ENCODE measurements at regions not wholly inside any gene's neighbourhood (a gene's known extent, or its start where the extent isn't known, plus 50 kb on each side); places are given as distances from the start of the nearest gene placed in this dataset.
A peak's percentile ranks its signal among the peaks of the same experiment; 100 is the strongest.

DNA sequence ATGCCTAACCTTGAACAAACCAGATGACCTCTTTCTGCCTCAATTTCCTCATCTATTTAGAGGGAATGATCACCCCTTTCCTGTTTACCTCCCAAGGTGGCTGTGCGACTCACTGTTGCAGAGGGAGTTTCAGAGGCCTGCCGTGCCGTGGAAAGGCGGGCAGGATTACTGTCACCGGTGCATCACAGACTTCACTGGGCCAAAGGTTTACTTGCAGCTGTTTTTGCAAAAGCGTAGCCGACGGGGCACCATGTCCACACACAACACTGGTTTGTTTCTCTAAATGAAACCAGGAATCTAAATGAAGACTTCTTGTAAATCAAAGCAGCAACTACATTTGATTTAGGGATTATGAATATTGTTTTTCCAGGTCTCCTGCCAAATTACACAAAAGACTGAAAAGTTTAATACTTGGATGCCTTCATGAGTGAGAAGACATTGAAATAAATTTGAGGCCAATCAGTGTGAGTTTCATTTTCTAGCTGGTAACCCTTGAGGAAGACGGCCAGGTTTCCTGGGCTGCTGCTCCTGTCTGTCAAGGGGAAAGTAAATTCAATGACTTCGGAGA, 696.1 kb upstream of the TMEM132C start:
- no peaks in the 10 kb centered on the region for H3K36me3 Mint-ChIP-seq
- Histone ChIP-seq H4K20me1 (ENCODE audit: low read depth) (no peaks in the 10 kb centered on the region), H3K36me3 (no peaks in the 10 kb centered on the region), H3K9me3 (ENCODE audit: low read depth) (no peaks in the 10 kb centered on the region), H3K4me1 (peaks cover 11% of the 10 kb centered on the region), H3K9ac (no peak overlapping the region), H3K27ac (no peak overlapping the region), H3F3A (ENCODE audit: low read depth) (no peaks in the 10 kb centered on the region), H2AFZ (replicated peaks) (no peak overlapping the region), H3K27me3 (no peaks in the 10 kb centered on the region), H3K4me3 (no peak overlapping the region), H3K4me2 (no peak overlapping the region), H3K79me2 (ENCODE audit: low read depth) (no peaks in the 10 kb centered on the region)
- no peak for DNase-seq (ENCODE audit: low spot score)
- TF ChIP-seq, protein P1, sequence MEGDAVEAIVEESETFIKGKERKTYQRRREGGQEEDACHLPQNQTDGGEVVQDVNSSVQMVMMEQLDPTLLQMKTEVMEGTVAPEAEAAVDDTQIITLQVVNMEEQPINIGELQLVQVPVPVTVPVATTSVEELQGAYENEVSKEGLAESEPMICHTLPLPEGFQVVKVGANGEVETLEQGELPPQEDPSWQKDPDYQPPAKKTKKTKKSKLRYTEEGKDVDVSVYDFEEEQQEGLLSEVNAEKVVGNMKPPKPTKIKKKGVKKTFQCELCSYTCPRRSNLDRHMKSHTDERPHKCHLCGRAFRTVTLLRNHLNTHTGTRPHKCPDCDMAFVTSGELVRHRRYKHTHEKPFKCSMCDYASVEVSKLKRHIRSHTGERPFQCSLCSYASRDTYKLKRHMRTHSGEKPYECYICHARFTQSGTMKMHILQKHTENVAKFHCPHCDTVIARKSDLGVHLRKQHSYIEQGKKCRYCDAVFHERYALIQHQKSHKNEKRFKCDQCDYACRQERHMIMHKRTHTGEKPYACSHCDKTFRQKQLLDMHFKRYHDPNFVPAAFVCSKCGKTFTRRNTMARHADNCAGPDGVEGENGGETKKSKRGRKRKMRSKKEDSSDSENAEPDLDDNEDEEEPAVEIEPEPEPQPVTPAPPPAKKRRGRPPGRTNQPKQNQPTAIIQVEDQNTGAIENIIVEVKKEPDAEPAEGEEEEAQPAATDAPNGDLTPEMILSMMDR (IDR thresholded peaks at IDR 0.05) = no peak
- TF ChIP-seq EZH2phosphoT487 (IDR thresholded peaks at IDR 0.05) = no peak
- TF ChIP-seq EZH2 (IDR thresholded peaks at IDR 0.05) = no peak
- peak overlapping the region; percentile 50 for H3K27ac Mint-ChIP-seq
- H3K4me3 Mint-ChIP-seq = no peak overlapping the region
- H3K4me1 Mint-ChIP-seq = peaks cover 26% of the 10 kb centered on the region
- peaks cover 26% of the 10 kb centered on the region for H3K27me3 Mint-ChIP-seq (ENCODE audit: insufficient read depth, low read depth)
- H3K9me3 Mint-ChIP-seq = peaks cover 5% of the 10 kb centered on the region

DNA sequence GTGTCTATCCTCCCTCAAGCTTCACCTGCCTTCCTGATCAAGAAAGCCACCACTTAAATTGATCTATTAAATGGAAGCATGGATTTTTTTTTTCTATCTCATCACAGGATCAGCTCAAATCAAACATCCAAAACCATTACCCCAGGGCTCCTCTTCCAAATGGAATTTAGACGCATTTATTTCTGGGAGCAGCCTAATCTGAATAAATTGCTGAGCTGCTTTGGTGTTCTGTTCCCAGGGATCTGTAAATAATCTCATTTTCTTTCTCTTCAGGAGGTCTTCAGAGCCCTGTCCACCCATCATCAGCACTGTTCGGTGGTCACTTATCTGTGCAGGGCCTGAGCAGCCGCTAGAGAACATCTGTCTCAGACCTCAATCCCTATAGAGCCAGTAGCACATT, 695.4 kb upstream of the TMEM132C start:
- no peak overlapping the region for H3K4me2 ChIP-seq
- H3K4me3 ChIP-seq = no peak overlapping the region
- no peak overlapping the region for H3K27ac ChIP-seq
- no peak overlapping the region for H2AFZ ChIP-seq (replicated peaks)
- Mint-ChIP-seq H3K4me1 (peaks cover 33% of the 10 kb centered on the region), H3K27ac (peak overlapping the region; percentile 34), H3K4me3 (peak overlapping the region; percentile 14), H3K36me3 (no peaks in the 10 kb centered on the region), H3K9me3 (peaks cover 3% of the 10 kb centered on the region), H3K27me3 (ENCODE audit: insufficient read depth, low read depth) (peaks cover 25% of the 10 kb centered on the region)
- H3K9me3 ChIP-seq (ENCODE audit: low read depth) = no peaks in the 10 kb centered on the region
- no peak for TF ChIP-seq EZH2 (IDR thresholded peaks at IDR 0.05)
- TF ChIP-seq EZH2phosphoT487 (IDR thresholded peaks at IDR 0.05) = no peak
- H3K36me3 ChIP-seq = no peaks in the 10 kb centered on the region
- H3K4me1 ChIP-seq = peaks cover 17% of the 10 kb centered on the region
- H3K9ac ChIP-seq = no peak overlapping the region
- no peaks in the 10 kb centered on the region for H3F3A ChIP-seq (ENCODE audit: low read depth)
- H3K27me3 ChIP-seq = no peaks in the 10 kb centered on the region
- no peak for DNase-seq (ENCODE audit: low spot score)
- no peaks in the 10 kb centered on the region for H3K79me2 ChIP-seq (ENCODE audit: low read depth)
- H4K20me1 ChIP-seq (ENCODE audit: low read depth) = no peaks in the 10 kb centered on the region

DNA sequence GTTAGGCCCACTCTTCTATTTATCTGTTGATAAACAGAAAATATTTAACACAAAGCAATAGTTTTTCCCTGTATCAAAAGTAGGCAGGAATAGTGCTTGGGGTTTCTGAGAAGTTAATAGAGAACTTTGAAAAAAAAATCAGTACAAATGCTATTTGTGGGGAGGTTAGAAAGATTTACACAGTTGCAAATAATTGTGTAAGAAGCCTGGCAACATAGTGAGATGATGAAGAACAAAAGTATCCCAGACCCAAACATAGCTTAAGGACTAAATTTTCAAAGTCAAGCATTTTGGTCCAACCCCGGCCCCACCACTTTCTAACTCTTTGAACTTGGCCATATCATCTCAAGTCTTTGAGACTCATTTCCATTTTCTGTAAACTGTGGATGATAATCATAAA, 687.5 kb upstream of the TMEM132C start:
- Histone ChIP-seq H3K27ac (no peak overlapping the region), H3K27me3 (no peaks in the 10 kb centered on the region), H3K4me3 (no peak overlapping the region), H3K4me1 (peaks cover 12% of the 10 kb centered on the region), H2AFZ (replicated peaks) (no peak overlapping the region), H3F3A (ENCODE audit: low read depth) (no peaks in the 10 kb centered on the region), H3K4me2 (no peak overlapping the region), H3K36me3 (no peaks in the 10 kb centered on the region), H3K9ac (no peak overlapping the region), H4K20me1 (ENCODE audit: low read depth) (no peaks in the 10 kb centered on the region), H3K9me3 (ENCODE audit: low read depth) (no peaks in the 10 kb centered on the region), H3K79me2 (ENCODE audit: low read depth) (no peaks in the 10 kb centered on the region)
- Mint-ChIP-seq H3K4me3 (no peak overlapping the region), H3K9me3 (no peaks in the 10 kb centered on the region), H3K27me3 (ENCODE audit: insufficient read depth, low read depth) (peaks cover 2% of the 10 kb centered on the region), H3K36me3 (no peaks in the 10 kb centered on the region), H3K27ac (no peak overlapping the region), H3K4me1 (peaks cover 23% of the 10 kb centered on the region)
- no peak for DNase-seq (ENCODE audit: low spot score)
- TF ChIP-seq EZH2phosphoT487 (IDR thresholded peaks at IDR 0.05) (no peak), EZH2 (IDR thresholded peaks at IDR 0.05) (no peak)
- TF ChIP-seq, protein P1 (IDR thresholded peaks at IDR 0.05) = no peak

DNA sequence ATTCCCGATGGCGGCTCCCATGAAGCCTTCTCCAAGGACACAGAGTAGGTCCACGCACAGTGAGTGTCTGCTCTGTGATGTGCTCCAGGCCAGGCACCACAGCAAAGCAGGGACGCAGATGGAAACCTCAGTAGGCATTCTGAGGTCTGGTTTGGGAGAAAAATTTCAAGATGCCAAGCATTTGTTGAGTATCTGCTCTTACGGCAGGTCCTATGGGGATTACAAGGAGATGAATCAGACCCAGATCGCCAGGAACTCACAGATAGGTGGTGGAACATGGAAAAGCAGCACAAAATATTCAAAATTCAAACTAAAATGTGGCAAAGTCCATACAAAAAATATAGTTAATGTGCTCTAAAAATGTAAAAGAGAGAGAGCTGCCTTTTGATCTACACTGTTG, 684.9 kb upstream of the TMEM132C start:
- no peak for DNase-seq (ENCODE audit: low spot score)
- Mint-ChIP-seq H3K4me1 (peaks cover 3% of the 10 kb centered on the region), H3K27me3 (ENCODE audit: insufficient read depth, low read depth) (peaks cover 2% of the 10 kb centered on the region), H3K36me3 (no peaks in the 10 kb centered on the region), H3K4me3 (no peak overlapping the region), H3K27ac (no peak overlapping the region), H3K9me3 (peaks cover 5% of the 10 kb centered on the region)
- Histone ChIP-seq H3K9ac (no peak overlapping the region), H3K36me3 (no peaks in the 10 kb centered on the region), H3K79me2 (ENCODE audit: low read depth) (no peaks in the 10 kb centered on the region), H3K27ac (no peak overlapping the region), H3K27me3 (no peaks in the 10 kb centered on the region), H3K4me1 (no peaks in the 10 kb centered on the region), H3K4me2 (no peak overlapping the region), H4K20me1 (ENCODE audit: low read depth) (no peaks in the 10 kb centered on the region), H3F3A (ENCODE audit: low read depth) (no peaks in the 10 kb centered on the region), H3K4me3 (no peak overlapping the region), H2AFZ (replicated peaks) (no peak overlapping the region), H3K9me3 (ENCODE audit: low read depth) (no peaks in the 10 kb centered on the region)
- TF ChIP-seq EZH2 (IDR thresholded peaks at IDR 0.05) = no peak
- TF ChIP-seq, protein P1 (IDR thresholded peaks at IDR 0.05) = no peak
- no peak for TF ChIP-seq EZH2phosphoT487 (IDR thresholded peaks at IDR 0.05)
